Vagina (tissue), 2 donors: ENCODE measurements at regions not wholly inside any gene's neighbourhood (a gene's known extent, or its start where the extent isn't known, plus 50 kb on each side); places are given as distances from the start of the nearest gene placed in this dataset.

Experiments used
- CTCF ChIP-seq, 3 experiments: fragments of 450-650 bp in 2 of 3; fragments of 200-600 bp in 1 of 3; sonication (generic) in 1 of 3; IDR thresholded peaks; one replicate each; pipeline ENCODE4 v1.5.1; 2017 to 2019; ENCODE audit warnings: antibody characterized with exemption in 3 of 3, mild to moderate bottlenecking in 2 of 3, moderate library complexity in 2 of 3
- POLR2A ChIP-seq, 2 donors: fragments of 450-650 bp; IDR thresholded peaks; one replicate each; pipeline ENCODE4 v1.6.1; 2017; ENCODE audit warnings: antibody characterized with exemption in 2 of 2, mild to moderate bottlenecking in 2 of 2, moderate library complexity in 2 of 2
- POLR2AphosphoS5 ChIP-seq, 2 donors: sonication (generic); formaldehyde crosslinking; IDR thresholded peaks; one replicate each; pipeline ENCODE4 v1.9.0; 2017; ENCODE audit warnings: antibody characterized with exemption in 2 of 2, mild to moderate bottlenecking in 2 of 2, low read depth in 1 of 2; ENCODE audit not compliant: insufficient read depth in 1 of 2

- no peak for TF ChIP-seq CTCF (IDR thresholded peaks at IDR 0.05)
- TF ChIP-seq POLR2A (IDR thresholded peaks at IDR 0.05), result no peak
- TF ChIP-seq POLR2AphosphoS5 (IDR thresholded peaks at IDR 0.05; ENCODE audit: insufficient read depth in 1 of 2, low read depth in 1 of 2), result no peak
Observed at GRCh38 chr10:121356183-121356582, 242.1 kb downstream of the FGFR2 start.
